Spleen (tissue), 11 donors: ENCODE measurements at regions not wholly inside any gene's neighbourhood (a gene's known extent, or its start where the extent isn't known, plus 50 kb on each side); places are given as distances from the start of the nearest gene placed in this dataset.

Source experiments
- DNase-seq: peaks from one replicate; pipeline ENCODE4 v3.0.0-alpha.2; 2020
- H3K27ac ChIP-seq, 8 donors: fragments of 200-600 bp; sonication (generic) in 7 of 8; 1 replicate in 4 of 8; 2 replicates in 4 of 8; pipeline versions ENCODE4 v1.5.0 to v1.8.0; 2016 to 2021; ENCODE audit warnings: inconsistent platforms in 4 of 8, mild to moderate bottlenecking in 4 of 8, moderate library complexity in 1 of 8
- H3K27me3 ChIP-seq, 7 donors: fragments of 200-600 bp; sonication (generic) in 6 of 7; replicated peaks in 1 of 7; 1 replicate in 4 of 7; 2 replicates in 3 of 7; pipeline versions ENCODE4 v1.5.0 to v1.8.0; 2016 to 2021; ENCODE audit warnings: inconsistent platforms in 3 of 7, mild to moderate bottlenecking in 1 of 7
- H3K36me3 ChIP-seq, 6 donors: fragments of 200-600 bp; sonication (generic) in 5 of 6; 1 replicate in 4 of 6; 2 replicates in 2 of 6; pipeline versions ENCODE4 v1.5.0 to v1.8.0; 2016 to 2021; ENCODE audit warnings: inconsistent platforms in 2 of 6
- H3K4me1 ChIP-seq, 6 donors: fragments of 200-600 bp; sonication (generic) in 5 of 6; 1 replicate in 3 of 6; 2 replicates in 3 of 6; pipeline versions ENCODE4 v1.5.0 to v1.8.0; 2016 to 2021; ENCODE audit warnings: inconsistent platforms in 3 of 6
- H3K4me3 ChIP-seq, 8 donors: fragments of 200-600 bp; sonication (generic) in 7 of 8; 1 replicate in 4 of 8; 2 replicates in 4 of 8; pipeline versions ENCODE4 v1.5.0 to v1.8.0; 2016 to 2021; ENCODE audit warnings: inconsistent platforms in 4 of 8, mild to moderate bottlenecking in 4 of 8, moderate library complexity in 2 of 8
- H3K9me3 ChIP-seq, 8 donors: fragments of 200-600 bp; sonication (generic) in 7 of 8; 1 replicate in 4 of 8; 2 replicates in 4 of 8; pipeline versions ENCODE4 v1.5.0 to v1.8.0; 2016 to 2021; ENCODE audit warnings: inconsistent platforms in 4 of 8
- CTCF ChIP-seq, 11 experiments: fragments of 200-600 bp in 7 of 11; fragments of 450-650 bp in 4 of 11; sonication (generic) in 4 of 11; IDR thresholded peaks in 8 of 11; conservative IDR thresholded peaks in 3 of 11; 1 replicate in 7 of 11; 2 replicates in 4 of 11; pipeline versions ENCODE4 v1.4.0 to v1.8.0; 2016 to 2021; ENCODE audit warnings: antibody characterized with exemption in 11 of 11, inconsistent platforms in 4 of 11, mild to moderate bottlenecking in 1 of 11
- POLR2A ChIP-seq, 3 donors: fragments of 450-650 bp; IDR thresholded peaks; one replicate each; pipeline ENCODE4 v1.5.1; 2017; ENCODE audit warnings: antibody characterized with exemption in 3 of 3, mild to moderate bottlenecking in 1 of 3
- POLR2AphosphoS5 ChIP-seq, 3 donors: sonication (generic); formaldehyde crosslinking; IDR thresholded peaks; one replicate each; pipeline ENCODE4 v1.5.1; 2017; ENCODE audit warnings: antibody characterized with exemption in 3 of 3
- WGBS, 5 donors: extraction: QIAGEN DNeasy Blood & Tissue Kit in 3 of 5; methylation state at CpG; one replicate each; pipeline versions ENCODE4 v1.1.5 to v1.1.7; 2013 to 2018; 5-methylcytosine and 5-hydroxymethylcytosine counted together
- intact Hi-C: fragments of 100-400 bp; cut with DNase I; formaldehyde crosslinking; loops from one replicate; pipeline ENCODE4 v1.15.0; 2023; ENCODE audit warnings: low total_unique reads
- donor health status: healthy with polysubstance abuse.
- donor health status: DM: no; HTN: no; CAD: no; lungs with moderate emphysema.
- donor health status: DM: no; HTN: no; CAD: no.
- donor health status: Bipolar disorder and iron deficiency.
- donor health status: healthy.
- donor health status: DM: no; HTN: no; CAD: no.
- donor health status: DM: yes; HTN: yes; CAD: no.

DNA sequence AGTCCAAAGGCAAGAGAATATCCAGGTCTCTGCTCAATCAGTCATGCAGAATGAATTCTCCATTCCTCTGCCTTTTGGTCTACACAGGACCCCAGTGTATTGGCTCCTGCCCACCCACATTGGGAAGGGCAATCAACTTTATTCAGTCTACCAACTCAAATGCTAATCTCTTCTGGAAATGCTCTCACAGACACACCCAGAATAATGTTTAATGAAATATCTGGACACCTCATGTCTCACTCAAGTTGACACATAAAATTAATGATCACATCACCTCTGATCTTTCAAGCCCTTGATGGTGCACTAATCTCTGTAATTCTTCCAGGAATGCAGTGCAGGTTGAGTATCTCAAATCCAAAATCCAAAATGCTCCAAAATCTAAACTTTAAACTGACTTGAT lies 315.6 kb downstream of the HRH4 start:
- H3K4me1 ChIP-seq, result no peaks in the 10 kb centered on the region
- TF ChIP-seq POLR2AphosphoS5 (IDR thresholded peaks at IDR 0.05), result no peak
- TF ChIP-seq CTCF (IDR thresholded peaks at IDR 0.05 in 8 of 11, conservative IDR thresholded peaks at IDR 0.05 in 3 of 11), result no peak
- no peak for TF ChIP-seq POLR2A (IDR thresholded peaks at IDR 0.05)
- no peak overlapping the region for H3K27ac ChIP-seq
- H3K4me3 ChIP-seq, result no peak overlapping the region
- H3K9me3 ChIP-seq, result no peaks in the 10 kb centered on the region
- H3K27me3 ChIP-seq, result no peaks in the 10 kb centered on the region
- H3K36me3 ChIP-seq, result no peaks in the 10 kb centered on the region
- DNase-seq, result no peak
- intact Hi-C loops, result no loop called here

DNA sequence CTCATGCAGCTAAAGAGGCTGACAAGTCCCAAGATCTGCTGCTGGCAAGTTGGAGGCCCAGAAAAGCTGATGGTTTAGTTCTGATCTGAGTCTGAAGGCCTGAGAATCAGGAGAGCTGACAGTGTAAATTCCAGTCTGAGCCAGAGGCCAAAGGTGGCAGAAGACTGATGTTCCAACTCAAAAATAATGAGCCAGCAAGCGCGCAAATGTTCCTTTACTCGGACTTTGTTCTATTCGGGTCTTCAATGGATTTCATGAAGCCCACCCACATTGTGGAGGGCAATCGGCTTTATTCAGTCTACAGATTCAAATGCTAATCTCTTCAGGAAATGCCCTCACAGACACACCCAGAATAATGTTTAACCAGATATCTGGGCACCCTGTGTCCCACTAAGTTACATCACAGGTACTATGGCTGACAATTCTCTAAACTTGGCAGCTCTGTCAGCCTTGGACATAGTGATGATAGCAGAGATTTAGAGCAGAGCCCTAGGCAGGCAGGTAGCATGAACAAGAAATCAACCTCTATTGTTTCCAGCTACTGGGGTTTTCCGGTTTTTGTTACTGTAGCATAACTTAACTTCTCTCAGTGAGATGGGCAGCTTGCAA lies 318.5 kb downstream of the HRH4 start:
- intact Hi-C loops, result no loop called here

DNA sequence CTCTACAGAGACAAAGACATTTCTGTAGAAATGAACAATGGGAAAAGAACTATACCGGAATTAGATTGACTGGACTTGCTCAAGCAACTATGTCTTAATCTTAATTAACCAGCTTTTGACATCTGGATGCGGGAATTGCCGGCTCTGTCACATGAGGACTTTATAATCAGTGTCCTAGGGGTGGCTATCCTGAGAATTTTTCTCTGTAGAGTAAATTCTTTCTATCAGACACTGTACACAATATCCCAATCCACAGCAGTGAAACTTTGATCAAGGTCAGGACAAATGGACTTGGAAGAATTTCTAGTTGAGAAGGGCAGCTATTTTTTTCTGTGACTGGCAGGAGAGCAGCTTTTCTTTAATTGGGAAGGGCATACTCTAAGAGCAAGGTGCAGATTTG lies 322.1 kb downstream of the HRH4 start:
- peaks cover 0 to under 1% (median 0%) of the 10 kb centered on the region in 8 donors for H3K9me3 ChIP-seq
- no peaks in the 10 kb centered on the region for H3K27me3 ChIP-seq
- no peak overlapping the region for H3K27ac ChIP-seq
- H3K4me1 ChIP-seq, result no peaks in the 10 kb centered on the region
- TF ChIP-seq POLR2A (IDR thresholded peaks at IDR 0.05) (no peak), POLR2AphosphoS5 (IDR thresholded peaks at IDR 0.05) (no peak), CTCF (IDR thresholded peaks at IDR 0.05 in 8 of 11, conservative IDR thresholded peaks at IDR 0.05 in 3 of 11) (no peak)
- H3K4me3 ChIP-seq, result no peak overlapping the region
- no peak for DNase-seq
- WGBS, 5 donors, result 72 to 90% (median 82%) methylated on average over 3 of the region's 3 CpGs
- H3K36me3 ChIP-seq, result no peaks in the 10 kb centered on the region
- intact Hi-C loops, result no loop called here

More for the DNA sequence above, 318.5 kb downstream of the HRH4 start:
- TF ChIP-seq POLR2AphosphoS5 (IDR thresholded peaks at IDR 0.05) (no peak), CTCF (IDR thresholded peaks at IDR 0.05 in 8 of 11, conservative IDR thresholded peaks at IDR 0.05 in 3 of 11) (no peak), POLR2A (IDR thresholded peaks at IDR 0.05) (no peak)
- H3K4me3 ChIP-seq, result no peak overlapping the region
- no peak overlapping the region for H3K27ac ChIP-seq
- H3K4me1 ChIP-seq, result no peaks in the 10 kb centered on the region
- H3K36me3 ChIP-seq, result no peaks in the 10 kb centered on the region
- H3K27me3 ChIP-seq, result no peaks in the 10 kb centered on the region
- DNase-seq, result no peak
- WGBS, 5 donors, result 63 to 86% (median 83%) methylated on average over 6 of the region's 6 CpGs
- no peaks in the 10 kb centered on the region for H3K9me3 ChIP-seq

DNA sequence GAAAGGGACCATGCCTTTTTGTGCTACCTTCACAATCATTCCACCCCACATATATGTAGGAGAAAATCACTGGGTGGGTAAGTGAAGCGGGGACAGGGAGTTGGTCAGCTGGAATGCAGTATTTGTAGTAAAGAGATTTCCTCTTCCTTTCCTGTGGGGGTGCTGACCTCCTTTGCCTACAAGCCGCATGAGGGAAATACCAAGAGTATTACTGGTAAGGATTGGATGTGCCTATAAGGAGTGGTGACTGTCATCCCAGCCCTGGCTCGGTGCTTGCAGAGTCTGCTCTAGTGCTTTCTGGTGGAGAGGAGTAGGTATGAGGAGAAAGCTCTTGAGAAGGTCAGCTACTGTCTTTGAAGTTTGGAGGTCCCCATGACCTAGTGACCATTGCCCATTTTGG lies 324.6 kb downstream of the HRH4 start:
- Histone ChIP-seq H3K9me3 (peaks cover 0 to 12% (median 5%) of the 10 kb centered on the region in 8 donors), H3K4me1 (no peaks in the 10 kb centered on the region), H3K4me3 (no peak overlapping the region), H3K27ac (no peak overlapping the region), H3K36me3 (no peaks in the 10 kb centered on the region), H3K27me3 (no peaks in the 10 kb centered on the region)
- 72 to 87% (median 80%) methylated on average over 3 of the region's 3 CpGs for WGBS, 5 donors
- intact Hi-C loops, result no loop called here
- no peak for DNase-seq
- TF ChIP-seq CTCF (IDR thresholded peaks at IDR 0.05 in 8 of 11, conservative IDR thresholded peaks at IDR 0.05 in 3 of 11) (no peak), POLR2AphosphoS5 (IDR thresholded peaks at IDR 0.05) (no peak), POLR2A (IDR thresholded peaks at IDR 0.05) (no peak)
